HG03571 (cell line): ENCODE measurements at regions not wholly inside any gene's neighbourhood (a gene's known extent, or its start where the extent isn't known, plus 50 kb on each side); places are given as distances from the start of the nearest gene placed in this dataset.
A peak's percentile ranks its signal among the peaks of the same experiment; 100 is the strongest.

Source experiments
- ATAC-seq: cut with Tn5 transposase; IDR thresholded peaks from one replicate; pipeline ENCODE4 v1.9.1; 2021; ENCODE audit not compliant: unreplicated experiment

DNA sequence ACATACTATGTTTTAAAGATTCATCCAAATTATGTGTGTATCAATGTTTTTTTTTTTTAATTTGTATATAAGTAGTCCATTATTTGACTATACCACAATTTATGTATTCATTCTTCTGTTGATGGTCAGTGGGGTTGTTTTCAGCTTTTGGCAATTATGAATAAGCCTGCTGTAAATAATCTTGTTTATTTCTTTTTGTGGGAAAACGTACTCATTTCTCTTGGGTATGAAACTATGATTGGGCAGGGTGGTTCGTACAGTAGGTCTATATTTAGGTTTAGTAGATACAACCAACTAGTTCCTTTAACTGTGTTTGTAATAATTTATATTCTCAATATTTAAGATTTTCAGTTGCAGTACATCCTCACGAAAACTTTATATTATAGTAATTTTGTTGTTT is 329.2 kb downstream of the LPIN1 start:
- ATAC-seq = no peak

DNA sequence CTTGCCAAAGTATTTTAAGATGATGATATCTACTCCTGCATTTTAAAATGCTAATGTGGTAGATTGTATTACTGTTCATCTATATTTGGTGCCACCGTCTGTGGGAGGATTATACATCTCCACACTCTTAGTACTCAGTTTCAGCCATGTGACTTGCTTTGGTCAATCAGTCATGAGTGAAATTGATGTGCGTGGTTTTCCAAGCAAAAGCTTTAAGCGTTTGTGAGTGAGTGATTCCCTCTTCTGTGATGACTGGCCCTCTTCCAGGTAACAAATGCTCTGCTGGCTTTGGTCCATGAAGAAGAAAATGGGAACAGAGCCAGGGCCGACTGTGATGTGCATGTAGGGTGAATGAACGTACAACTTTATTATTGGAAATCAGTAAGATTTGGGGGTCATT is 330.4 kb downstream of the LPIN1 start:
- ATAC-seq = peak; percentile 51

DNA sequence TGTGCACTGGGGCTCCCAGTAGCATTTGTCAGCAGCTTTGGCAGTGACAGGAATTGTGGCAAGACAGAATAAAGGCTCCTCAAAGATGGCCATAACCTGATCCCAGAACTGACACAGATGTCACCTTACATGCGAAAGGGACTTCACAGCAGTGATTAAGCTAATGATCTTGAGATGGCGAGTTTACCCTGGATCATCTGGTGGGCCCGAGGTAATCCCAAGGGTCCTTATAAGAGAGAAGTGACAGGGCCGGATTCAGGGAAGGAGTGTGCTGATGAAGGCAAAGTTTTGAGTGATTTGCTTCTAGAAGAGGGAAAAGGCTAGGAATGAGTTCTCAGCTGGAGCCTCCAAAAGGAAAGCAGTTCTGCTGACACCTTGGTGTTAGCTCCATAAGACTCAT is 333.9 kb downstream of the LPIN1 start:
- ATAC-seq = no peak

DNA sequence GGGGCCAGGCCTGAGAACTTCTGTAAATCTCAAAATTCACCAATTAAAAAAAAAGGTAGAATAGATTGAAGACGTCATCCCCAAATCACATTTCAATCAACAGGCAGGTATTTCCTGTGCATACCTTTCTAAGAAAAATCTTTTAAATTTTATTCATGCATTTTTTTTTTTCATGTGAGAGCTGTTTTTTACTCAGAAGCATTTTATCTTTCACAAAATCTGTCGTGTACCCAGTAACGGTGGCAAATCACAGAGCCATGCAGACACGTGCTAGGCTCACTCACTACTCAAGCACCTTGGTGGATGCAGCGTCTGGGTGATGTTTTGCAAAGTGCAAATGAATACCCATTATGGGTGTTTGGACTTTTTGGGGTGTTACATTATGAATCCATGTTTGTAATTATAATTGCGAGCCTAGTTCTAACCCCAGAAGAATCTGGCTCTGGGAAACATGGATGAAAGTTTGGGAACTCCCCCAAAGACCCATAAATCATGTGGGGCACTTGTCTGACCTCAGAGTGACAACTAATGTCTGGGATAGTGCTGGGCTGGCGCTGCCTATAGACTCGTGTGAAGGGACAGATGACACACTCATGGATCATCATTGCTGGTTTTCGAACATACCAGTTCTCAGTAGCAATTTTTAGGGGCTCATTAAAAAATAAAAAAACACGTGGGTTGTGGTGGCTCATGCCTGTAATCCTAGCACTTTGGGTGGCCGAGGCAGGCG is 335.2 kb downstream of the LPIN1 start:
- no peak for ATAC-seq

DNA sequence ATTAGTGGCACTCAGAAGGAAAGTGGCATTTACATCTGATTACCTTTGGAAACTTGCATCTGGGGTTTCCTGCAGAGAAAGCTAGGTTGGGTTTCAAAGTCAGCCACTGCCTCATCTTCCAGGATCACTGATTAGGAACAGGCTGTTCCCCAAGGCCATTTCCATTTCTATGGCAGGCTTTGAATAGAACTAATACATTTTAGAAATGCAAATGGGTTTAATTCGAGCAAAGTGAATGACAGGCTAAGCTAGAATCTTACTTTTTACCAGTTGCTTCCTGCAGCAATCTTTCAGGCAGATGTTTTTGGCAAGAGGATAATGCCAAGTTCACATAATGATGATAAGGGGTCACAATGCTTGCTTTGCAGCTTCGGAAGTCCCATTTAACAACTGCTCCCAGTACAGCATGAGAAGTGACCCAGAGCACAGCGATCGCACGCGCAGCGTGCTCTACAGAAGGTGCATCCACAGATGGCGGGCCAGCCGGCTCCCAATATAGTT is 336.7 kb downstream of the LPIN1 start:
- no peak for ATAC-seq

DNA sequence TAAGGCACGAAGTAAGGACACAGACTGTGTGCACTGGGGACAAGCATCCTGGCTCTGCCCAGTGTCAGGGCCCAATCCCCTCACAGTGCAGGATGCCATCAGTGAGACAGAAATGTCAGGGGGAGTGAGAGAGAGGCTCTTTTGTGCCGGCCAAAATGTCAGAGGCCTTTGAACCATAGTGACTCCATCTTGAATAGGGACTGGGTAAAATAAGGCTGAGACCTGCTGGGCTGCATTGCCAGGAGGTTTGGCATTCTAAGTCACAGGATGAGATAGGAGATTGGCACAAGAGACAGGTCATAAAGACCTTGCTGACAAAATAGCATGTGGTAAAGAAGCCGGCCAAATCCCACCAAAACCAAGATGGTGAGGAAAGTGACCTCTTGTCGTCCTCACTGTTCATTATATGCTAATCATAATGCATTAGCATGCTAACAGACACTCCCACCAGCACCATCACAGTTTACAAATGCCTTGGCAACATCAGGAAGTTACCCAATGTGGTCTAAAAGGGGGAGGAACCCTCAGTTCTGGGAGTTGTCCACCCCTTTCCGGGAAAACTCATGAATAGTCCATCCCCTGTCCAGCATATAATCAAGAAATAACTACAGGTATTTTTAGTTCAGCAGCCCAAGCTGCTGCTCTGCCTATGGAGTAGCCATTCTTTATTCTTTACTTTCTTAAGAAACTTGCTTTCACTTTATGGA is 337.4 kb downstream of the LPIN1 start:
- ATAC-seq = no peak

DNA sequence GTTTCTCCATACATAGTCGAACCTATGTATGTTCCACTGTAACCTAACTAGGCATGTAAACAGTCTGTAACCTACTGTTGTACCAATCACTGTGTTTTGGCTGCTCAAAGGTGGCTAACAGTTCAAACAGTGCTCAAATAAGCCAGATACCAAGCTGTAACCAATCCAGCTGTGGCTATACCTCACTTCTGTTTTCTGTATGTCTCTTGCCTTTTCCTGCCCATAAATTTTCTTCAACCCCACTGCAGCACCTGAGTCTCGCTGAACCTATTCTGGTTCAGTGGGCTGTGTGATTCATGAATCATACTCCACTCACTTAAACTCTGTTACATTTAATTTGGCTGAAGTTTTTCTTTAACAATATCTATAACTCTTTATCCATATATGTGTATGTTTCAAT is 340.7 kb downstream of the LPIN1 start:
- ATAC-seq = no peak

DNA sequence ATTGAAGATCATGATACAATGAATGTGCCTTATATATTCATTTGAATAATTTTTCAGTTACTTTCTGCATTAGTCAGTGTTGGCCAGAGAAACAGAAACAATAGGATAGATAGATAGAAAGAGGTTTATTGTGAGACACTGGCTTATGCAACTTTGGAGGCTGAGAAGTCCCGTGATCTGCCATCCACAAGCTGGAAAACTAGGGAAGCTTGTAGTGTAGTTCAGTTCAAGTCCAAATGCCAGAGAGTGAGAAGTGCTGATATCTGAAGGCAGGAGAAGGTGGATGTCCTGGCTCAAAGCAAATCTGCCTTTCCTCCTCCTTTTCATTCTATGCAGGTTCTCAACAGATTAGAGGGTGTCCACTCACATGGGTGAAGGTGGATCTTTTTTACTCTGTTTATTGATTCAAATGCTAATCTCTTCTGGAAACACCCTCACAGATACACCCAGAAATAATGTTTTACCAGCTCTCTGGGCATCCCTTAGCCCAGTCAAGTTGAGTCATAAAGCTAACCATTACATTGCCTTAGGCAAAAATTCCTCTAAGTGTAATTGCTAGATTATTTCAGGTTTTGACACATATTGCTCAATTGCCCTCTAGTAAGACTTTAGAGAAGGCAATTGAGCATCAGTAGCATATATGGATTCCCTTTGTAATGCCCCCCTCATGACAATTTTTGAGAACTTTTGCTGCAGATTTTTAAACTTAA is 341.4 kb downstream of the LPIN1 start:
- no peak for ATAC-seq

DNA sequence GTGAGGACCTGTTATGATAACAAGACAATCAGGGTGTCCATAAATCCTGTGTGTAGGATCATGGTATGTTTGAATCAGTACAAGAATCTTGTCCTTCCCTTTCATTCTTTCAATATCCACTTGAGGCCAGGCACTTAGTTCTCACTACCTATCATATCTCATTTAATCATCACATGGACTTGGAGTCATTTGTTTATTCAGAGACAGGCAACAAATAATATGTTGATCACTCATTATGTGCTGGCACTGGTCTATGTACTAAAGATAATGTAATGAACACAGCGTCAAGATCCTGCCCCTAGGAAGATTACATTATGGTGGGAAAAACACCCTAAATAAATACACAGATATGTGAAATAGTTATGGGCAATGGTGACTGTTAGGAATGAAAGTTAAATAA is 342.6 kb downstream of the LPIN1 start:
- ATAC-seq = no peak

DNA sequence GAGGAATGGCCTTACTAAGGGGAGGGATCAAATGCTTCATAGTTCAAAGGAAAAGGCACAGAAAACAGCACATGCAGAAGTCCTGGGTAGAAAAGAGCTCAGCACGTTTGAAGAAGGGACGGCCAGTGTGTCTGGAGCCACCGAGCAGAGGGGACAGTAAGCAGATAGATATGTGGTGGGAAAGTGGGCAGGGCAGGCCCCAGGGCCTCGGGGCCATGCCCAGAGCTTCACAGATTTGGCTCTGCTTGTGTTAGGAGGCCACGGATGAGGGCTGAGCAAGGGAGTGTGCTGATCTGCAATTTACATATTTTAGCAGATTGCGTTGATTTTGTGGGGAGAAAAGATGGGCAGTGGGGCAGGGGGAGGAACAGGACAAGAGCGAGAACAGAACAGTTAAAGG is 343.1 kb downstream of the LPIN1 start:
- no peak for ATAC-seq

DNA sequence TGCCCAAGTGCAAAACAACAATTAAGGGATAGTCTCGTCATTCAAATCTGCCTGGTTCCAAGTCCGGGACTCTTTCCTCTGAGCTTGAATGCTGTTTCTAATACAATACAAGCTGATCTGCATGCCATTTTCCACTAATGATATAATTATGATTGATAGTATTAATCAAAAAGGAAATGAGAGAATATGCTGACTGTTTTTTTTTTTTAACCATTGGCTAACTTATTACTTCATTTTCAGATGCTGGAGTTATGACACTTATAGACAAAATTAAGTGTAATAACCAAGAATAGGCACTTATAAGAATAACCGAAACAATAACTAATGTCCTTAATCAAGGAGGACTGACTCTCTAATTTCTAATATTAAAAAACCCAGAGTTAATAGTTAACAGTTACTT is 343.6 kb downstream of the LPIN1 start:
- ATAC-seq = no peak

DNA sequence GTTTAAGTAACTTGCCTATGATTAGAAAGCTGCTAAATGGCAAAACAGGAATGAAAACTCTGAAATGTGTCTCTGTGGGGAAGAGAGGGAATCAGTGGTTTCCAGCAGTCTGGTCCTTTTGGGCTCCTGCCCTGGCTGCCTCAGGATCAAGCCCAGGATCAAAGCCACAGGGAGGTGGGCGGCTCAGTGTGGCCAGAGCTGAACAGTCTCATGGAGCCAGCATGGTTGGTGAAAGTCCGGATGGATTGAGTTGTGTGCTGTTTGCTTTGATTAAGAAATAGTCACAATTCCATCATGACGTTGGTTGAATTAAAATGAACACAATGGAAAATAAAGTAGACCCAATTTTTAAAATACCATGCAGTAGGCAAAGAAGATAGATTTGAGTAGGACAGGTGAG is 344.2 kb downstream of the LPIN1 start:
- no peak for ATAC-seq

DNA sequence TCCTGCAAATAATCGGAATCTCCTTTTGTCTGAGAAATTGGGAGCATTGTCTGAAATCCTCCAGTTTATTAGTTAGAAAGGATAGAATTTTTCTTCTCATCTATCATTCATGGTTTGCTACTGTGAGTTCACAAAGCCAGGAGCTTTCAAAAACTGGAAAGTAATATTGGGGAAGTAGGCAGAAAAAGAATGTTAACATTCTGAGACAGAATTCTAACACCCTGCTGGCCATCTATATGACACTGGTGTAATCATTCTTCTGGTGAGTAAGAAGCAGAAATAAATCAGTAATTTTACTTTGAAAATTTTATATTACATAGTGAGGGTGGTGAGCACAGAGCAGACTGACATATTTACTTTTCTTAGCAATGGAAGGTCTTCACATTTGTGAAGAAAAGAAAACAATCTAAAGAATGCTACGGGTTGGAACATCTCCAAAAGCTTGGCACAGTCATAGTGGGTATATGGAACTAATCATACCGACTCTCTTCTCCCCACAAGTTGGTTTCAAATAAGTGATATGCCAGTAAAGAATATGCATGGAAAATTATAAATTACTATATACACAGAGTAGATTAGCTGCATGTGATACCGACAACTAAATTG is 344.9 kb downstream of the LPIN1 start:
- ATAC-seq = no peak

DNA sequence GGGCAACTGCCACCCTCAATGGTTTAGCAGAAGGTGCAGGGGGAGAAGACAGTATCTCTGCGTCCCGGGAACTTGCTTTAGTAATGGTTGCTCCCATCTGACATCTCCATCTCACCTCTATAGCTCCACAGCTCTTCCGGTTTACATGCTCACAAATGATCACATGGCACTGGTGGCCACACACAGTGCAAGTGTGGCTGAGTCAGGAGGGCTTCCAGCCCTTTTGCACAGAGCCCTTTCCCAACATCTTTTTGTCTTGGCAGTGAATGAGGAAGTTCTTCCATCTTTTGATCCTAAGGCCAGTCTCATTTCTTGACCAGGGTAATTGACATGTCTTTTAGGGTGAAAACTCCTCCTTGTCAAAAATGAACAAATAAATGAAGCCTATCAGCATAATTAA is 347.7 kb downstream of the LPIN1 start:
- ATAC-seq = no peak

DNA sequence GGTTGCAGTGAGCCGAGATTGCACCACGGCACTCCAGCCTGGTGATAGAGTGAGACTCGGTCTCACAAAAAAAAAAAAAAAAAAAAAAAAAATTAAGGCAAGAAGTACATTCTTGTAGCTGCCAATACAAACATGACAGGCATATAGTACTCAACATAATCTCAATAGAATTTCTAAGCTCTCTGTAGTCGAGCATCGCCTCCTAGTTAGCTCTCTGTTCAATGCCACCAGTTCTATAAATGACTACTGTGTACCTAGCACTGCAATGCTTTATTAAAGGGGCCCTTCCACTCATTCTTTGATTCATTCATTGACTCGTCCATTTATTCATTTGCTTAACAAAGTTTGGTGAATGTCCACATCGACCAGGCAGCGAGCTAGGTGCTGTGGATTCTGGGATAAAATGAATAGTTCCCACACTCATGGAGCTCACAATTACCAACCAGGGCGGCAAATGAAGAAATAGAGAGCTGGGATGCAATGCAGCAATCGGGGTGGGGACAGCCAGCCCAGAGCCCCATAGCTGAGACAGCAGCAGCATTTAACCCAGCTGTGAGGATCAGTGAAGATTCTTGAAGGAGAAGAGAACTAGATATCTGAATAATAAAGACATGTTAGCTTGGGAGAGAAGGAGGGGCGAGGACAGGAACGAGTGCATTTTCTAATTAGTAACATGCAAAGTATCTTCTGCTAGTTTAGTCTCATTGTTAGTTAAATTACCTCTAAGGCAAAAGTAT is 349.8 kb downstream of the LPIN1 start:
- ATAC-seq = no peak

DNA sequence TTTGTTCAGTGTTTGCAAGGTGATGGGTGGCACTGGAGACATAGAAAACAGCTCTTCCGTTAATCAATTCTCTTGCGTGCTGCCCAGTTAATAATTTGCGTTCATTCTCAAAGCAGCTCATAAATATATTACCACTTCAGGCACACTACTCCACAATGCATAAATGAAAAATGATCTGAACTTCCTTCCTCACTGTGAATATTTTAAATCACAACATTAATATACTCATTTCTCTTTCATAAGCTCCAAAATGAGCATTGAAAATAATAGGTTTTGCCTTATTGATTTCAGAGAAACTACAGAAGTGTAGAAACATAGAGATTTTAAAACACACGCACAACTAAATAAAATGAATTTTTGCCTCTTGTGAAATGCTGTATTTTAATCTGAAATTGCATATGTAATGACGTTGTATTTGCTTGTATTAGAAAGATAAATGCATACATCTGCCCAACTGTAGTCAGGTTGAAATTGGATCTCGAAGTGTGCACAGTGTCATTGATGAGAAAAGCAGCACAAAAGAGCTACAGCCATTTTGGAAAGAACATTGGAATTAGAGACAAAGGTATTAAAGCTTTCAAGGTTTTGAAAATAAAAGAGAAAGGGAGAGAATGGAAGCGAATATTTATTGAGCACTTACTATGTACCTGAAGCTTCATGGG is 350.5 kb downstream of the LPIN1 start:
- no peak for ATAC-seq

DNA sequence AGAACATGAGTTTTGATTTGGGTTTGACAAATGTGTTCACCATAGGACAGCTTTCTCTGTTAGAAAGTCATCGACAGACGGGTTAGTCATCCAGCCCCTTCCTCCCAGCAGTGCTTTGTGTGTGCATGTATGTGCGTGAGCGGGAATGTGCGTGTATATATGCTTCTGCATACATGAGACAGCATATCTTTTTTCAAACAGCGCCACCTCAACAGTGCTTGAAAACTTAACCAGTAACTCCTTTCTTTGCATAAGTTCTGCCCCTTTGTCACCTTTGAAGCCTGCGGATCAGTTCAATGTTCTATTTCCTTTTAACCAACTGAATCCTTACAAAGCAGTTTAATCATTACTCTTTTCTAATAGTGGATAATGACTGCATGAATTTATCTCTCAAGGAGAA is 351.4 kb downstream of the LPIN1 start:
- no peak for ATAC-seq

DNA sequence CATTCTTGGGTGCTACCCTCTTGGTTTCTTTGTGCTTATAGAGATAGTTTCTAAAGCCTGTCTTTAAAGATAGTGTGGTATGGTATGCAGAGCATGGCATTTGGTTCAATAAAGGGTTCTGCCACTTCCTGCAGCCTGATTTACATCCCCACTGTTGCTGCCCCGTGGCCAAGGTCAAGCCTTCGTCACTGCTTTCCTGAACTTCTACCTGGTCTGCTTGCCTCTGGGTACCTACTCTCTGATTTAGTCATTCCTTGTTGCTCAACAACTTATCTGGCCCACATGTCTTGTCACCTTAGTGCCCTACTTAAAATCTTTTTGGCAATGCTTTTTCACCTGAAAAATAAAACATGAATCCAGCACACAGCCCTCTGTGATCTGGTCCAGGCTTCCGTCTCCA is 352.9 kb downstream of the LPIN1 start:
- ATAC-seq = no peak

DNA sequence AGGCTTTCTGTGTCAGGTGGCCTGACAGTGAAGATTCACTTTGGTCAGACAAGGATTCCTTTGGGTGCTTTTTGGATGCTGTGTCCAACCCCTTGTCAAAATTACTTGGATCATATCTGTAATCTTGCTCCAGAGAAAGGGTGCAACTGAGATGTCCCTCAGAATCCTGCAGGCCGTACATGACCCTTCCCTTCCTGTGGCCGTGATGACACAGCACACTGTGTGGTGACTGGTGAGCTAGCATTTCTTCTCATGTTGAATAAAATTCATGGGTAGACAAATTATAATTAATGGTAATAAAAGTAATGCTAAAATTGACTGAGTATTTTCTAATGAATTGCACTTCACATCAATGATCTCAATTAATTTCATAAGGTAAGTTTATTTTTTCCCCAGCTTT is 356.2 kb downstream of the LPIN1 start:
- ATAC-seq = no peak

DNA sequence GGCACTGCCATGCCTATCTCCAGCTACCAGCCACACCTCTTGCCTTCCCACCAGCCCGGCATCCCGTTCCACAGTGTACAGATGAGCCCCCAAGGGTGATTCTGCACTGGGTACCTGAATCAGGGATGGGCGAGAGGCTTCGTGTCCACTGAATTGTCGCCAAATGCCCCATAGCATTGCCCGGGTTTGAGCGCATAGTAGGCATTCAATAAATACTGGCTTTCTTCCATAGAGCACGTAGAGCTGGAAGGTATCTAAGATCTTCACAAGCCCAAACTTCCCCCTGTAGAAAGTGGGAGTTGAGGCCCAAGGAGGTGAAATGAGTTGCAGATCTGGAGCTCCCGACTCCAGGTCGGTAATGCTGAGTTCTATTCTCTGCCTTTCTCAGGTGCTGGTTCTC is 358.7 kb downstream of the LPIN1 start:
- ATAC-seq = no peak
